C4-2B (cell line): ENCODE measurements at regions not wholly inside any gene's neighbourhood (a gene's known extent, or its start where the extent isn't known, plus 50 kb on each side); places are given as distances from the start of the nearest gene placed in this dataset.
"Not testable (repeated sequence)": the region's sequence is repeated elsewhere in the genome, so short reads cannot be mapped to it uniquely, and the experiment has no call there.

ENCODE experiments used
- H3K27ac ChIP-seq: fragments of 450-650 bp; 2 replicates; pipeline ENCODE4 v1.5.1; 2017
- CTCF ChIP-seq: fragments of 450-650 bp; conservative IDR thresholded peaks from 2 replicates; pipeline ENCODE4 v1.5.1; 2017; ENCODE audit warnings: mild to moderate bottlenecking
- ZFX ChIP-seq: fragments of 450-650 bp; IDR thresholded peaks from 2 replicates; pipeline ENCODE4 v1.6.1; 2017

- H3K27ac ChIP-seq = not testable (repeated sequence)
- TF ChIP-seq CTCF = peak; percentile 34
These were observed 1148.2 kb downstream of the TMEM121 start for GRCh38 chr14:106674509-106675125.

DNA sequence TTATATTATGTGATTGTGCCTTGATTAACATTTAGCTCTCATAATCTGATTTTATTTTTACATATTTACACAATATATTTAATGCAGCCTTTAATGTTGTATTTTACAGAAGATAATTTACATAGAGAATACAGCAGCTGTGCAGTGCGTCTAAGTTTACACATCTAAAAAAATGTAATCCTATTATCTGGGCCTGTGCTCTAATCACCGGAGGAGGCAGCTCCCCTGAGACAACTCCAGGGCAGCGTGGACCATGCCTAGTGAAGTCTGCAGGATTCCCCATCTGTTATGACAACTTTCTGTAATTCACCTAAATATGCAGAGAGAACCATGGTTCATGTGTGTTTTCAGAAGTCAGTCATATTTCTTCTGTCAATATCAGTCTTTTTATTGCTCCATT lies 1149.3 kb downstream of the TMEM121 start:
- not testable (repeated sequence) for H3K27ac ChIP-seq

GRCh38 chr14:106679776-106680175 lies 1153.4 kb downstream of the TMEM121 start:
- TF ChIP-seq ZFX (no peak), CTCF (no peak)
- H3K27ac ChIP-seq = no peak overlapping the region

DNA sequence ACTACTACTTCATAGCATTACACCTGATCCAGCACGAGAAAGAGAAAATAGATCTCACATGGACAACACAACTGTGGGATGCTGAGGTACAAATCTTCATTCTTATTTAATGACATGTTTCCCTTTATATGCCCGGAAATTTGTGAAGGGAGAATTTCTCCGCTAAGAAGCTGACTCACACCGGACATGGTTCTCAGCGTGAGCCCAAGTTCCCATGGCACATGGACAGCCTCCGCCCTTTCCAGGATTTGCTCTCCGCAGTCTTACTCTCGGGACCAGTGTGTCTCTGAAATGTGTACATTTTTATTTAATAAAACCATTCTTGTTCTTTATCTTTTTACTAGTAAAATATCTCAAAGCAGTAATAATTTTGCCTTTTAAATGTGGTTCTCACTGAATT lies 1154.8 kb downstream of the TMEM121 start:
- no peak overlapping the region for H3K27ac ChIP-seq
- TF ChIP-seq ZFX = no peak
- no peak for TF ChIP-seq CTCF

DNA sequence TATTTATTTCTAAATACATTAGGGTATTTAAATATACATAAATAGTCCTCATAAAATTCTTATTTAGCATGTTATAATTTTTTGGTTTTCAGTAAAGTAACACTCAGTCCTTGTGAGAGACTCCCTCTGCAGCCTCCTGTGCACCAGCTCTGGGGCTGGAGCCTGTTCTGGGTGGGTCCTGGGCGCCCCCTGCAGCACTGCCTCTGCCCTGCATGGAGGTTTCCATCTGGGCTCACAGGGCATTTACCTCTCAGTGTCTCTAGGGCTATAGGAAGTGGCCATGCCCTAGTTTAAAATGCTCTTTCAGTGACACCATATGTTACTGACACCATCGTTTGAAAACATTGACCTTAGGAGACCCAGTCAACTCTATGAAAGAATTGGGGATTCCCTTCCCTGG lies 1155.2 kb downstream of the TMEM121 start:
- no peak overlapping the region for H3K27ac ChIP-seq
- TF ChIP-seq CTCF = peak; percentile 40
- TF ChIP-seq ZFX = no peak

DNA sequence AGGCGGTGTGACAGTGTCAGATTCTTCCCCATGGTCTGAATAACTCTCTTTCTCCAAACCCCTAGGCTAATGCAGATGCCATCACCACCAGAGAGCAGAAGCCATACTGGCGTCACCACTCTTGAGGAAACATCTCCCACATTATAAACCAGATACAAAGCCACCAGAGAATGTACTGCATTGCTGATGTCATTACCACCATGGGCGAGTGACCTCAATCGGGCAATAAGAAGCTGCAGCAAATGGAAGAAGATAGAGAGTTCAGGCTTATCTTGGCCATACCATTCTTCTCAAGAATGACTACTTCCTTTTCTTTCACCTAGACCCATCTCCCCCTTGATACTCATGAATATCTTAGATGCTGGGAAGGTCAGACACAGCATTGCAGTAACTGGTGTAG lies 1157.2 kb downstream of the TMEM121 start:
- H3K27ac ChIP-seq = no peak overlapping the region
- no peak for TF ChIP-seq CTCF
- TF ChIP-seq ZFX = no peak

DNA sequence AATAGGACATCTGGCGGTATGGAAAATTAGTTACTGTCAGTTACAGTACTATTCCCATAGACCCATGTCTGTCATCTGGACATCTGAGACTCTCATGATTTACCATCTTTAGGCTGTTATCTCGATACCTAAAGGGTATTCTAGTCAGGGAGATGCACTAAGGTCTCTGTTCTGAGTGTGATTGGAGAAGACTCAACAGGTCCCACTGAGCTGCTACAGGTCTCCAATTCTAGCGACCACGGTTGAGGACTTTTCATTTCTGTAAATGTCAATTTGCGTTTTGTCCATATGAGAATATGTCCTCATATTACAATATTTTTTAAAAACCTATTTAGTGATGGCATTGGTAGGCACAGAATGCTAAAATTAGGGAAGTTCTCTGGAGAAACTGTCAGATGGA lies 1160.2 kb downstream of the TMEM121 start:
- no peak overlapping the region for H3K27ac ChIP-seq
- no peak for TF ChIP-seq ZFX
- no peak for TF ChIP-seq CTCF

DNA sequence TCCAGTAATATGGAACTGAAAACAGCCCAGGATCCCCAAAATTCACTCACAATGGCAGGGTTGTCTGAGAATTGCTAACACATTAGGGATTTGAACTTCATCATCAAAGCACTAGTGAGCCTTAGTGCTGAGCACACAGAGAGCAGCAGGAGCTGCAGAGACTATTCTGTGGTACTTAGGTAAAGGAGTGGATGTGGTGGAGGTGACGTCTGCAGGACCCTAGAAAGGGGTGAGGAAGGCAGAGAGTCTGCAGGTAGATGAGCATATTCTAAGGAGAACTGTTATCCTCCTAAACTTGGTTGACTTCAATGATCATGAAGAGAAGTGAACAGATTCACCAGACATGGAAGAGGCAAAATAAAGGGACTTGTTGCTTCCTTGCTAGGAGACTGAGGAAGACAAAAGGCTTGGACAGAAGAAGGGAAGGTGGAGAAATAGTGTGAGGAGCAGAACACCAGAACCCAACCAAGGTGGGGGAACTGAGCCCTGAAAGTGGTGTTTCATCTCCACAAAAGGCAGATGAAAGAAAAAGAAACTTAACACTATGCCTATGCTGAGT lies 1164.0 kb downstream of the TMEM121 start:
- TF ChIP-seq ZFX (no peak), CTCF (no peak)
- no peak overlapping the region for H3K27ac ChIP-seq
